HEK293 (cell line): ENCODE measurements at regions not wholly inside any gene's neighbourhood (a gene's known extent, or its start where the extent isn't known, plus 50 kb on each side); places are given as distances from the start of the nearest gene placed in this dataset.

Experiments used
- CTCF ChIA-PET: fragments of 350-600 bp; formaldehyde crosslinking; extraction: SDS; loops from one replicate; lab custom pipeline; 2021; ENCODE audit warnings: antibody characterized with exemption; lab: Yijun Ruan, JAX
- POLR2A ChIA-PET: fragments of 300-600 bp; formaldehyde crosslinking; extraction: SDS; loops from one replicate; lab custom pipeline; 2020; ENCODE audit warnings: antibody characterized with exemption, inconsistent platforms; lab: Yijun Ruan, JAX
- H3K27ac ChIP-seq: fragments of 200-500 bp; sonication (Bioruptor generic); 2 replicates; pipeline ENCODE4 v1.5.1; 2014; ENCODE audit warnings: low read depth, low read length, control low read depth, inconsistent platforms; ENCODE audit errors: extremely low read depth
- H3K36me3 ChIP-seq, 2 experiments: fragments of 200-500 bp in 1 of 2; sonication (Bioruptor generic) in 1 of 2; 1 replicate in 1 of 2; 2 replicates in 1 of 2; pipeline ENCODE4 v1.5.1; 2014 to 2017; ENCODE audit warnings: inconsistent platforms in 2 of 2, low read length in 2 of 2; ENCODE audit not compliant: control insufficient read depth in 2 of 2, insufficient read depth in 1 of 2
- H3K4me1 ChIP-seq: fragments of 200-500 bp; sonication (Bioruptor generic); 2 replicates; pipeline ENCODE4 v1.5.1; 2014; ENCODE audit warnings: mild to moderate bottlenecking, low read length, inconsistent platforms; ENCODE audit not compliant: control insufficient read depth, insufficient read depth
- H3K4me3 ChIP-seq: 2 replicates; pipeline ENCODE4 v1.5.1; 2011; ENCODE audit warnings: low read depth, mild to moderate bottlenecking, control low read depth, low read length, moderate library complexity
- H3K9me3 ChIP-seq: fragments of 200-500 bp; sonication (Bioruptor generic); 2 replicates; pipeline ENCODE4 v1.5.1; 2014; ENCODE audit warnings: low read depth, low read length, inconsistent platforms; ENCODE audit not compliant: control insufficient read depth, insufficient read depth
- ELK4 ChIP-seq: IDR thresholded peaks from 2 replicates; pipeline ENCODE4 v1.6.1; 2011; ENCODE audit warnings: mild to moderate bottlenecking, low read depth, low read length, borderline replicate concordance
- GFI1B ChIP-seq: fragments of 450-650 bp; formaldehyde crosslinking; IDR thresholded peaks from 2 replicates; pipeline ENCODE4 v1.5.1; 2016; ENCODE audit warnings: missing biosample characterization, missing genetic modification characterization
- PATZ1 ChIP-seq: fragments of 450-650 bp; formaldehyde crosslinking; IDR thresholded peaks from 2 replicates; pipeline ENCODE4 v1.5.1; 2016; ENCODE audit warnings: missing biosample characterization, missing genetic modification characterization
- PRDM1 ChIP-seq: fragments of 450-650 bp; formaldehyde crosslinking; IDR thresholded peaks from 2 replicates; pipeline ENCODE4; 2016; ENCODE audit warnings: missing biosample characterization, missing genetic modification characterization
- PRDM10 ChIP-seq: fragments of 450-650 bp; formaldehyde crosslinking; IDR thresholded peaks from 2 replicates; pipeline ENCODE4 v1.5.1; 2016; ENCODE audit warnings: missing biosample characterization, missing genetic modification characterization
- PRDM2 ChIP-seq: fragments of 450-650 bp; formaldehyde crosslinking; IDR thresholded peaks from 2 replicates; pipeline ENCODE4 v1.5.1; 2016; ENCODE audit warnings: missing biosample characterization, missing genetic modification characterization, borderline replicate concordance
- SP3 ChIP-seq: fragments of 450-650 bp; formaldehyde crosslinking; IDR thresholded peaks from 2 replicates; pipeline ENCODE4 v1.5.1; 2016; ENCODE audit warnings: missing biosample characterization, missing genetic modification characterization
- YY1 ChIP-seq: fragments of 450-650 bp; formaldehyde crosslinking; IDR thresholded peaks from 2 replicates; pipeline ENCODE4 v1.5.1; 2018; ENCODE audit warnings: missing biosample characterization, missing genetic modification characterization
- ZBTB44 ChIP-seq: fragments of 450-650 bp; IDR thresholded peaks from 2 replicates; pipeline ENCODE4 v1.5.1; 2018; ENCODE audit warnings: missing biosample characterization, mild to moderate bottlenecking, missing genetic modification characterization
- ZBTB49 ChIP-seq: fragments of 450-650 bp; formaldehyde crosslinking; IDR thresholded peaks from 2 replicates; pipeline ENCODE4 v1.5.1; 2016; ENCODE audit warnings: missing biosample characterization, missing genetic modification characterization, low read depth
- ZNF112 ChIP-seq: fragments of 450-650 bp; formaldehyde crosslinking; IDR thresholded peaks from 2 replicates; pipeline ENCODE4 v1.5.0; 2017; ENCODE audit warnings: missing biosample characterization, missing genetic modification characterization
- ZNF16 ChIP-seq: fragments of 450-650 bp; formaldehyde crosslinking; IDR thresholded peaks from 2 replicates; pipeline ENCODE4 v1.5.1; 2016; ENCODE audit warnings: low read depth, missing biosample characterization, missing genetic modification characterization
- ZNF366 ChIP-seq: fragments of 450-650 bp; formaldehyde crosslinking; conservative IDR thresholded peaks from 2 replicates; pipeline ENCODE4 v1.5.1; 2016; ENCODE audit warnings: missing biosample characterization, missing genetic modification characterization
- ZNF544 ChIP-seq: fragments of 450-650 bp; formaldehyde crosslinking; IDR thresholded peaks from 2 replicates; pipeline ENCODE4 v1.5.0; 2017; ENCODE audit warnings: missing biosample characterization, missing genetic modification characterization
- ZNF768 ChIP-seq: fragments of 450-650 bp; formaldehyde crosslinking; IDR thresholded peaks from 2 replicates; pipeline ENCODE4 v1.5.1; 2018; ENCODE audit warnings: missing biosample characterization, mild to moderate bottlenecking, missing genetic modification characterization
- ZNF777 ChIP-seq: fragments of 450-650 bp; formaldehyde crosslinking; IDR thresholded peaks from 2 replicates; pipeline ENCODE4 v1.5.1; 2017; ENCODE audit warnings: missing biosample characterization, missing genetic modification characterization, borderline replicate concordance

GRCh38 chr2:60148716-60149115 is 404.7 kb downstream of the BCL11A start (continued):
- TF ChIP-seq ZBTB44 (tag by site-specific recombination), result no peak
- no peak for TF ChIP-seq ELK4
- no peak for TF ChIP-seq ZNF777
- TF ChIP-seq ZBTB49 (tag by site-specific recombination), result no peak
- no peak for TF ChIP-seq ZNF366 (tag by site-specific recombination)
- TF ChIP-seq YY1 (tag by site-specific recombination), result no peak
- no peak for TF ChIP-seq SP3 (tag by site-specific recombination)
- TF ChIP-seq PRDM1 (tag by site-specific recombination), result no peak
- no peak for TF ChIP-seq PRDM10 (tag by site-specific recombination)
- no peak for TF ChIP-seq ZNF16 (tag by site-specific recombination)
- TF ChIP-seq GFI1B (tag by site-specific recombination), result no peak
- TF ChIP-seq, all 188 proteins: peak for 0

- POLR2A ChIA-PET, result interaction anchor here (0.6 kb wide), 1 partner anchor 107 kb away, joined by 3 read pairs; no protein-coding TSS in a partner anchor
- CTCF ChIA-PET, result no interaction called here
- Histone ChIP-seq H3K4me1 (no peaks in the 10 kb centered on the region), H3K36me3 (no peaks in the 10 kb centered on the region), H3K9me3 (no peaks in the 10 kb centered on the region), H3K4me3 (no peak overlapping the region), H3K27ac (no peak overlapping the region)
- TF ChIP-seq ZNF544 (tag by site-specific recombination) (no peak), ZNF112 (no peak), ZNF768 (no peak), ZBTB49 (tag by site-specific recombination) (no peak), ZNF777 (no peak), PATZ1 (no peak), PRDM2 (no peak)
Measured at GRCh38 chr2:60140185-60140584, 413.3 kb downstream of the BCL11A start.
